ENCODE measurements at regions not wholly inside any gene's neighbourhood (a gene's known extent, or its start where the extent isn't known, plus 50 kb on each side); places are given as distances from the start of the nearest gene placed in this dataset.

DNA sequence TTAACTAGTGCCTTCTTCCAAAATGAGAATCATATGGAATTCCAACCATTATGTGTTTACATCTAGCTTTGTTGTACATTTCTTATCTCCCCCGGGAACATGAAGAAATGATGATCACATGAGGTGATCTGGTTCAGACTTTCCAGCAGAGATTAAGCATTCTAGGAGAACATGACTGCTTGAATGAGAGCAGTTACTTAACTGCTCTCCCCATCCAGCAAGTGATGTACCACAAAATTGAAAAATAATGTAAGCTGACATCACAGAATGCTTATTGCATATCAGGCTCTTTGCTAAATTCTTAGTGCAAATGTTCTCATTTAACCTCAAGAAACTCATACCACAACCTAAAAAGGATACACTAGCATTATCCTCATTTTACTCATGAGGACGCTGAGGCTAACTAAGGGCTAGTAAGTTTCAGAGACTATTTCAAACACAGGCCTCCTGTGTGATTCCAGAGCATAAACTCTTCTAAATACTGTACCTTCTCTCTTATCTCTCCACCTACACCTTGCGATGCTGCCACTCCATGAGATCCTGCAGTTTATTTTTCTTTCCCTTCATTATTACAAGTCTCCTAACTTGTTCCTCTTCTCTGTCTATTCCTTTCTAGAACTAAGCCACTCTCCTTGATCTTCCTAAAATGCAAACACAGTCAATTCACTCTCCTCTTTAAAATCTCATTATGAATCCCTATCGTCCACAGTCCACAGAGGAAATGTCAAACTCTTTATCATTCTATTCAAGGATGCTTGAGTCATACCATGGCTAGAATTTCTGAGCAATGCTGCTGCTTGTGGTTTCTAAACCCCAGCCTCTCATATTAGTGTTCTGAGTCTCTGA, 1224.8 kb upstream of the ZEB2 start:
- intact Hi-C loops (cut with micrococcal nuclease): no loop called here
- H3K4me2 ChIP-seq (ENCODE audit: low read length): peak overlapping the region; percentile 12; the same call in 1 of the 2 replicates
- H3K79me2 ChIP-seq (ENCODE audit: insufficient read depth, low read length): no peaks in the 10 kb centered on the region
- ATAC-seq (no peak), DNase-seq (ENCODE audit: low read depth, low spot score) (no peak)
- TF ChIP-seq CBX3 (IDR thresholded peaks at IDR 0.05; ENCODE audit: low read depth) (no peak), CEBPB (IDR thresholded peaks at IDR 0.05; ENCODE audit: low read depth) (no peak), TCF7L2 (IDR thresholded peaks at IDR 0.05; ENCODE audit: borderline replicate concordance, extremely low read depth, insufficient read depth, insufficient read length) (no peak), FOSL1 (IDR thresholded peaks at IDR 0.05; ENCODE audit: low read depth) (no peak)
- no peak overlapping the region for H2AFZ ChIP-seq (ENCODE audit: low read depth, low read length, poor library complexity, severe bottlenecking)
- CTCF ChIA-PET: interaction anchor here (1.1 kb wide), 1 partner anchor 8 kb away, joined by 5 read pairs; no protein-coding TSS in a partner anchor
- no peaks in the 10 kb centered on the region for H4K20me1 ChIP-seq (ENCODE audit: insufficient read depth)
- H3K36me3 ChIP-seq (ENCODE audit: control insufficient read depth in 1 of 2, insufficient read depth in 2 of 2, low read length in 2 of 2): no peaks in the 10 kb centered on the region
- peaks cover 0 to 8% of the 10 kb centered on the region in 2 experiments; a peak in 1 of 4 replicates for H3K4me1 ChIP-seq (ENCODE audit: control insufficient read depth in 1 of 2, insufficient read depth in 2 of 2, low read length in 2 of 2)
- no peaks in the 10 kb centered on the region for H3K9me3 ChIP-seq (ENCODE audit: control insufficient read depth in 1 of 2, insufficient read depth in 1 of 2, low read depth in 1 of 2, low read length in 2 of 2)
- H3K9me2 ChIP-seq (ENCODE audit: insufficient read depth): no peaks in the 10 kb centered on the region
- no peak overlapping the region for H3K4me3 ChIP-seq (replicated peaks in 1 of 2; ENCODE audit: low read depth in 1 of 2, low read length in 2 of 2)
- BruUV-seq (replicated peaks): no TSS peak
- H3K27ac ChIP-seq (ENCODE audit: low read depth, low read length): no peak overlapping the region
- POLR2A ChIA-PET: no interaction called here
- RAD21 ChIA-PET (ENCODE audit: low non-redundant PET in 1 of 2, low total read pairs in 2 of 2, uncharacterized antibody in 2 of 2, unreplicated experiment in 2 of 2): no interaction called here
- H3K27me3 ChIP-seq (ENCODE audit: insufficient read depth, low read length): no peaks in the 10 kb centered on the region
- no peak overlapping the region for H3K9ac ChIP-seq (ENCODE audit: low read length)

DNA sequence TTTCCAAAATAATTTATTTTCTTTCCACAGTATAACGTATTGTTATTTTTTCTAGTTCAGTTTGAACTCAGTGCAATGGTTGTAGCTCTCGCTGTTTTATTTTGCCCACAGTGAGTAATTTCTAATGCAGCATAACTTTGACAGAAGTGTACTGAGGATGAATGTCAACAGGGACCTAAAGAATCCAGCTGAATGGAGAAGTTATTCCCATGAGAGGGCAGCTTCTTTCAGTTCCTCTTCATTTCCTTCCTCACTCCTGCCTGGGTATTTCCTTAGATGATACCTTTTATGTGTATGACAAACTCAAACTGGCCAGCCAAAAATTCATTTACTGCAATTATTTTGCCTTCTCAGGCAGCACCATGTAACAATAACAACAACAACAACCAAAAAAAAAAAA, 1223.1 kb upstream of the ZEB2 start:
- Histone ChIP-seq H3K4me2 (ENCODE audit: low read length) (no peak overlapping the region), H3K27ac (ENCODE audit: low read depth, low read length) (no peak overlapping the region), H4K20me1 (ENCODE audit: insufficient read depth) (no peaks in the 10 kb centered on the region), H3K79me2 (ENCODE audit: insufficient read depth, low read length) (no peaks in the 10 kb centered on the region), H3K9me2 (ENCODE audit: insufficient read depth) (no peaks in the 10 kb centered on the region), H3K36me3 (ENCODE audit: control insufficient read depth in 1 of 2, insufficient read depth in 2 of 2, low read length in 2 of 2) (no peaks in the 10 kb centered on the region), H3K27me3 (ENCODE audit: insufficient read depth, low read length) (no peaks in the 10 kb centered on the region), H3K9ac (ENCODE audit: low read length) (no peak overlapping the region), H2AFZ (ENCODE audit: low read depth, low read length, poor library complexity, severe bottlenecking) (no peak overlapping the region), H3K9me3 (ENCODE audit: control insufficient read depth in 1 of 2, insufficient read depth in 1 of 2, low read depth in 1 of 2, low read length in 2 of 2) (no peaks in the 10 kb centered on the region), H3K4me3 (replicated peaks in 1 of 2; ENCODE audit: low read depth in 1 of 2, low read length in 2 of 2) (no peak overlapping the region), H3K4me1 (ENCODE audit: control insufficient read depth in 1 of 2, insufficient read depth in 2 of 2, low read length in 2 of 2) (peaks cover 0 to 8% of the 10 kb centered on the region in 2 experiments; a peak in 1 of 4 replicates)
- ChIA-PET POLR2A (no interaction called here), RAD21 (ENCODE audit: low non-redundant PET in 1 of 2, low total read pairs in 2 of 2, uncharacterized antibody in 2 of 2, unreplicated experiment in 2 of 2) (no interaction called here), CTCF (no interaction called here)
- intact Hi-C loops (cut with micrococcal nuclease): no loop called here
- ATAC-seq (no peak), DNase-seq (ENCODE audit: low read depth, low spot score) (no peak)
- TF ChIP-seq SP1 (IDR thresholded peaks at IDR 0.05; ENCODE audit: low read depth): no peak
- TF ChIP-seq RAD21 (IDR thresholded peaks at IDR 0.05; ENCODE audit: low read depth): no peak
- TF ChIP-seq SIN3A (IDR thresholded peaks at IDR 0.05; ENCODE audit: low read depth): no peak
- no peak for TF ChIP-seq ELF1 (IDR thresholded peaks at IDR 0.05; ENCODE audit: borderline replicate concordance, low read depth)
- no peak for TF ChIP-seq ZFX (IDR thresholded peaks at IDR 0.05)
- TF ChIP-seq, protein P1, sequence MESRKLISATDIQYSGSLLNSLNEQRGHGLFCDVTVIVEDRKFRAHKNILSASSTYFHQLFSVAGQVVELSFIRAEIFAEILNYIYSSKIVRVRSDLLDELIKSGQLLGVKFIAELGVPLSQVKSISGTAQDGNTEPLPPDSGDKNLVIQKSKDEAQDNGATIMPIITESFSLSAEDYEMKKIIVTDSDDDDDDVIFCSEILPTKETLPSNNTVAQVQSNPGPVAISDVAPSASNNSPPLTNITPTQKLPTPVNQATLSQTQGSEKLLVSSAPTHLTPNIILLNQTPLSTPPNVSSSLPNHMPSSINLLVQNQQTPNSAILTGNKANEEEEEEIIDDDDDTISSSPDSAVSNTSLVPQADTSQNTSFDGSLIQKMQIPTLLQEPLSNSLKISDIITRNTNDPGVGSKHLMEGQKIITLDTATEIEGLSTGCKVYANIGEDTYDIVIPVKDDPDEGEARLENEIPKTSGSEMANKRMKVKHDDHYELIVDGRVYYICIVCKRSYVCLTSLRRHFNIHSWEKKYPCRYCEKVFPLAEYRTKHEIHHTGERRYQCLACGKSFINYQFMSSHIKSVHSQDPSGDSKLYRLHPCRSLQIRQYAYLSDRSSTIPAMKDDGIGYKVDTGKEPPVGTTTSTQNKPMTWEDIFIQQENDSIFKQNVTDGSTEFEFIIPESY (IDR thresholded peaks at IDR 0.05; ENCODE audit: extremely low read depth, insufficient replicate concordance, low read length): no peak
- no peak for TF ChIP-seq EGR1 (IDR thresholded peaks at IDR 0.05; ENCODE audit: low read depth)
- no peak for TF ChIP-seq YY1 (IDR thresholded peaks at IDR 0.05; ENCODE audit: extremely low read depth, insufficient replicate concordance, low read depth, low read length)
- TF ChIP-seq CBX3 (IDR thresholded peaks at IDR 0.05; ENCODE audit: low read depth): no peak
- TF ChIP-seq FOSL1 (IDR thresholded peaks at IDR 0.05; ENCODE audit: low read depth): no peak
- TF ChIP-seq TCF7L2 (IDR thresholded peaks at IDR 0.05; ENCODE audit: borderline replicate concordance, extremely low read depth, insufficient read depth, insufficient read length): no peak
- TF ChIP-seq, protein P2, sequence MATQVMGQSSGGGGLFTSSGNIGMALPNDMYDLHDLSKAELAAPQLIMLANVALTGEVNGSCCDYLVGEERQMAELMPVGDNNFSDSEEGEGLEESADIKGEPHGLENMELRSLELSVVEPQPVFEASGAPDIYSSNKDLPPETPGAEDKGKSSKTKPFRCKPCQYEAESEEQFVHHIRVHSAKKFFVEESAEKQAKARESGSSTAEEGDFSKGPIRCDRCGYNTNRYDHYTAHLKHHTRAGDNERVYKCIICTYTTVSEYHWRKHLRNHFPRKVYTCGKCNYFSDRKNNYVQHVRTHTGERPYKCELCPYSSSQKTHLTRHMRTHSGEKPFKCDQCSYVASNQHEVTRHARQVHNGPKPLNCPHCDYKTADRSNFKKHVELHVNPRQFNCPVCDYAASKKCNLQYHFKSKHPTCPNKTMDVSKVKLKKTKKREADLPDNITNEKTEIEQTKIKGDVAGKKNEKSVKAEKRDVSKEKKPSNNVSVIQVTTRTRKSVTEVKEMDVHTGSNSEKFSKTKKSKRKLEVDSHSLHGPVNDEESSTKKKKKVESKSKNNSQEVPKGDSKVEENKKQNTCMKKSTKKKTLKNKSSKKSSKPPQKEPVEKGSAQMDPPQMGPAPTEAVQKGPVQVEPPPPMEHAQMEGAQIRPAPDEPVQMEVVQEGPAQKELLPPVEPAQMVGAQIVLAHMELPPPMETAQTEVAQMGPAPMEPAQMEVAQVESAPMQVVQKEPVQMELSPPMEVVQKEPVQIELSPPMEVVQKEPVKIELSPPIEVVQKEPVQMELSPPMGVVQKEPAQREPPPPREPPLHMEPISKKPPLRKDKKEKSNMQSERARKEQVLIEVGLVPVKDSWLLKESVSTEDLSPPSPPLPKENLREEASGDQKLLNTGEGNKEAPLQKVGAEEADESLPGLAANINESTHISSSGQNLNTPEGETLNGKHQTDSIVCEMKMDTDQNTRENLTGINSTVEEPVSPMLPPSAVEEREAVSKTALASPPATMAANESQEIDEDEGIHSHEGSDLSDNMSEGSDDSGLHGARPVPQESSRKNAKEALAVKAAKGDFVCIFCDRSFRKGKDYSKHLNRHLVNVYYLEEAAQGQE (IDR thresholded peaks at IDR 0.05; ENCODE audit: low read depth): no peak
- TF ChIP-seq POLR2A (IDR thresholded peaks at IDR 0.05; ENCODE audit: borderline replicate concordance, extremely low read depth, insufficient read depth, insufficient read length): no peak
- TF ChIP-seq POLR2AphosphoS5 (IDR thresholded peaks at IDR 0.05; ENCODE audit: low read depth, low read length): no peak
- no TSS peak for BruUV-seq (replicated peaks)
